Brain microvascular endothelial cell (primary cell): ENCODE measurements at regions not wholly inside any gene's neighbourhood (a gene's known extent, or its start where the extent isn't known, plus 50 kb on each side); places are given as distances from the start of the nearest gene placed in this dataset.

Experiments
- DNase-seq: peaks from one replicate; pipeline ENCODE4 v3.0.0-alpha.2; 2020
- H3K27ac ChIP-seq: fragments of 250-450 bp; sonication (Bioruptor Pico); 2 replicates; pipeline ENCODE4 v1.5.1; 2020; ENCODE audit warnings: mild to moderate bottlenecking, moderate library complexity
- H3K27me3 ChIP-seq: fragments of 250-450 bp; sonication (Bioruptor Pico); replicated peaks from 2 replicates; pipeline ENCODE4 v1.5.1; 2020; ENCODE audit warnings: mild to moderate bottlenecking
- H3K36me3 ChIP-seq: fragments of 250-450 bp; sonication (Bioruptor Pico); replicated peaks from 2 replicates; pipeline ENCODE4 v1.5.1; 2020; ENCODE audit warnings: mild to moderate bottlenecking
- H3K4me3 ChIP-seq: 2 replicates; pipeline ENCODE4 v1.5.1; 2011; ENCODE audit warnings: low read depth, mild to moderate bottlenecking, control low read depth, low read length, moderate library complexity
- in situ Hi-C: cut with HindIII; loops from 2 replicates; pipeline ENCODE4 v1.10.0; 2017; ENCODE audit warnings: low sequenced_read_pairs, low pct_ligation_motif_present
- TF ChIP-seq, protein P1 (sequence below): IDR thresholded peaks from 2 replicates; pipeline ENCODE4 v1.5.1; 2011; ENCODE audit warnings: low read depth, mild to moderate bottlenecking, moderate library complexity, low read length, control low read depth, inconsistent platforms; ENCODE audit errors: missing control alignments

DNA sequence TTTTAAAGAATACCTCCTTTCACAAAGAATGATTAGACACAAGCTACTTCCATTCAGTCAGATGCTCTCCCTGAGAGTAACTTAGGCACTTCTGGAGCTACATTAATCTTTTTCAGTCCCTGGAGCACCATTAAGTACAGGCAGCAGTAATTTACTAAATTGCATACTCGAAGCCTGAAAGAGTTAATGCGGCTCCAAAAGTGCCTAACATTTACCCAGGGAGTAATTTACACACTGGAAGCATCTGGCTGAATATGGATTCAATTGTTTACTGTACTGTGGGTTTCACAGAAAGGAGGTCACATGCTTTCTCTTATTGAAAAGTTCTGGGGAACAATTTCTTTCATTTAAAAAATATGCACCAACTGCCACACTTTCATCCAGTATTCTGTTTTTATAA is 260.8 kb upstream of the TENM3 start:
- TF ChIP-seq, protein P1, sequence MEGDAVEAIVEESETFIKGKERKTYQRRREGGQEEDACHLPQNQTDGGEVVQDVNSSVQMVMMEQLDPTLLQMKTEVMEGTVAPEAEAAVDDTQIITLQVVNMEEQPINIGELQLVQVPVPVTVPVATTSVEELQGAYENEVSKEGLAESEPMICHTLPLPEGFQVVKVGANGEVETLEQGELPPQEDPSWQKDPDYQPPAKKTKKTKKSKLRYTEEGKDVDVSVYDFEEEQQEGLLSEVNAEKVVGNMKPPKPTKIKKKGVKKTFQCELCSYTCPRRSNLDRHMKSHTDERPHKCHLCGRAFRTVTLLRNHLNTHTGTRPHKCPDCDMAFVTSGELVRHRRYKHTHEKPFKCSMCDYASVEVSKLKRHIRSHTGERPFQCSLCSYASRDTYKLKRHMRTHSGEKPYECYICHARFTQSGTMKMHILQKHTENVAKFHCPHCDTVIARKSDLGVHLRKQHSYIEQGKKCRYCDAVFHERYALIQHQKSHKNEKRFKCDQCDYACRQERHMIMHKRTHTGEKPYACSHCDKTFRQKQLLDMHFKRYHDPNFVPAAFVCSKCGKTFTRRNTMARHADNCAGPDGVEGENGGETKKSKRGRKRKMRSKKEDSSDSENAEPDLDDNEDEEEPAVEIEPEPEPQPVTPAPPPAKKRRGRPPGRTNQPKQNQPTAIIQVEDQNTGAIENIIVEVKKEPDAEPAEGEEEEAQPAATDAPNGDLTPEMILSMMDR = no peak
- DNase-seq = no peak
- Histone ChIP-seq H3K27ac (no peak overlapping the region), H3K4me3 (no peak overlapping the region), H3K27me3 (no peaks in the 10 kb centered on the region), H3K36me3 (no peaks in the 10 kb centered on the region)
- in situ Hi-C loops = no loop called here

DNA sequence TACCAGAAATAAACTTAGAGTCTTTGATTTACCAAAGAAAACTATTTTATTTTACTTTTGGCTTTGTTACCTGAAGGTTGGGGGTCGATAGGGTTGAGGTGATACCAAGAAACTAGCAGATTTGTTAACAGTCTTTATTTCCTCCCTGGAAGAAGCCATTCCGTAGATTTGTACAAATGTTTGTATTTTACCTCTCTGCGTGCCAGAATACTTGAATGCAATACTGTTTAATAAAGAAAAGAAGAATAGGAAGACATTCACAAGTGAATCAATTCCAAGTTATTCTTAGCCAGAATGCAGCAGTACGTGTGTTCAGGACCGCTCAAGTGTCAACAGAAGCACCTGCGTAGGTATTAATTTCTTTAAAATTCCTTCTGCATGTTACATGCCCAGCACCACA is 260.3 kb upstream of the TENM3 start:
- no peak for DNase-seq
- in situ Hi-C loops = no loop called here
- TF ChIP-seq, protein P1 = no peak
- H3K27ac ChIP-seq = no peak overlapping the region
- H3K4me3 ChIP-seq = no peak overlapping the region
- H3K27me3 ChIP-seq = no peaks in the 10 kb centered on the region
- no peaks in the 10 kb centered on the region for H3K36me3 ChIP-seq

DNA sequence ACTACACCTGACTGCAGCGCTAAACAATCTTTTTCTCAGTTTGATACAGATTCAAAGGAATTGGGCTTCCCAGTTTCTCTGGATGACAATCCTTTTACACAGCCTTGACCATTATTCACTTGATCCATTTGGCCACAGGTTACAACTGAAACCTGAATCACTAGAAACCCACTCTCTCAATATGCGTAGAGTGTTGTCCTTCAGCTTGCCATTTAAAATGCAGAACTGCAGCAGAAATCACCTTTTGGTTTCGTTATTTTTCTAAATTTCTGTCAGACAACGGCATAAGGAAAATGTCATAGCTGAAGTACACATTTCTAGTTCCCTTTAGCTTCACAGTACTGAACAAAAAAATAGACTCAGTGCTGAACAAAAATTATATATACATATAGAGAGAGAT is 255.8 kb upstream of the TENM3 start:
- Histone ChIP-seq H3K27ac (no peak overlapping the region), H3K36me3 (no peaks in the 10 kb centered on the region), H3K4me3 (no peak overlapping the region), H3K27me3 (no peaks in the 10 kb centered on the region)
- TF ChIP-seq, protein P1 = no peak
- in situ Hi-C loops = no loop called here
- no peak for DNase-seq

DNA sequence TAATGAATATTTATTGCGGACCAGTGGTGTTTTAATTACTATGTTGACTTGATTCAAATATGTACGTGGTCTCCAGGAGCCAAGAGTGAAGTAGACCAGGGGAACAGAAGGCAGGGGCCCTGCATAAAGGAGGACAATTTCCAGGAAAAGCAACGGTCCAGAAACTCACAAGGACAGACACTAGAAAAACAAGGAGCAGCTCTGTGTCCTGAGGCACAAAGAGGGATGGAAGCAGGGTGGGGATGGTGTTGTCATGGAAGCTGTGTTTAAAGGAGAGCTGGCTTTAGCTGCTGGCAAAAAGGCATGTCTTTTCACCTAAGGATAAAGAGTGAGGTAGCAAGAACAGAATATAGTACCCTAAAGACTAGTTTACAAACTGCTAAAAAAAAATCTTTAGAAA is 254.1 kb upstream of the TENM3 start:
- Histone ChIP-seq H3K4me3 (no peak overlapping the region), H3K27me3 (no peaks in the 10 kb centered on the region), H3K27ac (no peak overlapping the region), H3K36me3 (no peaks in the 10 kb centered on the region)
- DNase-seq = no peak
- TF ChIP-seq, protein P1 = no peak
- in situ Hi-C loops = no loop called here

- no peak for DNase-seq
- Histone ChIP-seq H3K27me3 (no peaks in the 10 kb centered on the region), H3K27ac (no peak overlapping the region), H3K4me3 (no peak overlapping the region), H3K36me3 (no peaks in the 10 kb centered on the region)
- TF ChIP-seq, protein P1 = no peak
- in situ Hi-C loops = no loop called here
Observed at GRCh38 chr4:181991369-181992108, 251.7 kb upstream of the TENM3 start.
